ENCODE measurements at regions not wholly inside any gene's neighbourhood (a gene's known extent, or its start where the extent isn't known, plus 50 kb on each side); places are given as distances from the start of the nearest gene placed in this dataset.

GRCh38 chr1:222950892-222951291 is 136.1 kb downstream of the DISP1 start:
- CTCF ChIA-PET, result interaction anchor here (0.9 kb wide), 2 partner anchors 17 to 25 kb away, joined by 3 read pairs; no protein-coding TSS in a partner anchor
- no TSS peak for BruUV-seq (replicated peaks)
- TF ChIP-seq, protein P1, sequence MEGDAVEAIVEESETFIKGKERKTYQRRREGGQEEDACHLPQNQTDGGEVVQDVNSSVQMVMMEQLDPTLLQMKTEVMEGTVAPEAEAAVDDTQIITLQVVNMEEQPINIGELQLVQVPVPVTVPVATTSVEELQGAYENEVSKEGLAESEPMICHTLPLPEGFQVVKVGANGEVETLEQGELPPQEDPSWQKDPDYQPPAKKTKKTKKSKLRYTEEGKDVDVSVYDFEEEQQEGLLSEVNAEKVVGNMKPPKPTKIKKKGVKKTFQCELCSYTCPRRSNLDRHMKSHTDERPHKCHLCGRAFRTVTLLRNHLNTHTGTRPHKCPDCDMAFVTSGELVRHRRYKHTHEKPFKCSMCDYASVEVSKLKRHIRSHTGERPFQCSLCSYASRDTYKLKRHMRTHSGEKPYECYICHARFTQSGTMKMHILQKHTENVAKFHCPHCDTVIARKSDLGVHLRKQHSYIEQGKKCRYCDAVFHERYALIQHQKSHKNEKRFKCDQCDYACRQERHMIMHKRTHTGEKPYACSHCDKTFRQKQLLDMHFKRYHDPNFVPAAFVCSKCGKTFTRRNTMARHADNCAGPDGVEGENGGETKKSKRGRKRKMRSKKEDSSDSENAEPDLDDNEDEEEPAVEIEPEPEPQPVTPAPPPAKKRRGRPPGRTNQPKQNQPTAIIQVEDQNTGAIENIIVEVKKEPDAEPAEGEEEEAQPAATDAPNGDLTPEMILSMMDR (IDR thresholded peaks at IDR 0.05; ENCODE audit: unreplicated experiment), result no peak
- intact Hi-C loops (cut with micrococcal nuclease; ENCODE audit: unreplicated experiment), result no loop called here
- peak; percentile 6 for DNase-seq
- Mint-ChIP-seq H3K4me3 (ENCODE audit: low read depth, unreplicated experiment) (no peak overlapping the region), H3K36me3 (ENCODE audit: insufficient read depth, unreplicated experiment) (no peaks in the 10 kb centered on the region), H3K4me1 (ENCODE audit: low read depth, unreplicated experiment) (peaks cover 12% of the 10 kb centered on the region), H3K9me3 (ENCODE audit: low read depth, unreplicated experiment) (no peaks in the 10 kb centered on the region), H3K27ac (ENCODE audit: unreplicated experiment) (peak overlapping the region; percentile 43), H3K27me3 (ENCODE audit: unreplicated experiment) (no peaks in the 10 kb centered on the region)

DNA sequence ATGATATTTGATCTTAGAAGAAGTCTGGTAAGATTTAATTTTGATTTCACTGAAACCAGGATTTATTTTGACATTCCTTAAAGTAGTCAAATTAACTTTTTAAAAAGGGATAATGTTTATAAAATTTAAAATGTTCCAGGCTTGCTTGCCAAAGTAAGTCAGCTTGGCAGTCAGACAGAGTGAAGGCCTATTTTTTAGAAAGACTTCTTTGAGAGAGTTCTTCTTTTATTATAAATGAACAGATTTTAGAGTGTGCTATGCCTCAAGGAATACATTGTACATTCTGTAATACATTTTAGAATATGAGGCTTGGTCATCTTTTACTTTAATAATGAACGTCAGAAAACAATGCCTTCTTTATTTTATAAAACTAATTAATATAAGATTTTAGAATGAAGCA is 138.7 kb downstream of the DISP1 start:
- Mint-ChIP-seq H3K4me1 (ENCODE audit: low read depth, unreplicated experiment) (peaks cover 12% of the 10 kb centered on the region), H3K27ac (ENCODE audit: unreplicated experiment) (no peak overlapping the region), H3K27me3 (ENCODE audit: unreplicated experiment) (no peaks in the 10 kb centered on the region), H3K9me3 (ENCODE audit: low read depth, unreplicated experiment) (no peaks in the 10 kb centered on the region), H3K4me3 (ENCODE audit: low read depth, unreplicated experiment) (no peak overlapping the region), H3K36me3 (ENCODE audit: insufficient read depth, unreplicated experiment) (no peaks in the 10 kb centered on the region)
- no peak for DNase-seq
- no TSS peak for BruUV-seq (replicated peaks)
- intact Hi-C loops (cut with micrococcal nuclease; ENCODE audit: unreplicated experiment), result no loop called here
- TF ChIP-seq, protein P1 (IDR thresholded peaks at IDR 0.05; ENCODE audit: unreplicated experiment), result no peak
- CTCF ChIA-PET, result no interaction called here

DNA sequence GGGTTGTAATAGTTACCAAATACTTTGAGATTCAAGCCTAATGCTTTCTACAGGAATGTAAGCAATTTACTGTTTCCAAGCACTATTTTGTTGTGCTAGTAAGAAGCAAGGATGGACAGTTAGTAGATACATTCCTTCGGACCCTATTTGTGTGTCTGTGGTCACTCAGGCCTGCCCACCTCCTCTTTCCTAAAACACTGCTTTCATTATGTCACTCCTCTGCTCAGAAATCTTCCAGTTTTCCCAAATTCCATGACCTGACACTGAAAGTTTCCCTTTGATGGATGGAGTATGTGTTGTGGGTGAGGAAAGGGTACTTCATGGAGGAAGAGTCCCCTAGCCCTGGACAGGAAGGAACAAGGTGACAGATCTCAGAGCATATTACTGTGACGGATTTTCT is 141.1 kb downstream of the DISP1 start:
- no peak overlapping the region for H3K27ac Mint-ChIP-seq (ENCODE audit: unreplicated experiment)
- H3K27me3 Mint-ChIP-seq (ENCODE audit: unreplicated experiment), result no peaks in the 10 kb centered on the region
- TF ChIP-seq, protein P1 (IDR thresholded peaks at IDR 0.05; ENCODE audit: unreplicated experiment), result no peak
- H3K36me3 Mint-ChIP-seq (ENCODE audit: insufficient read depth, unreplicated experiment), result no peaks in the 10 kb centered on the region
- no peak overlapping the region for H3K4me3 Mint-ChIP-seq (ENCODE audit: low read depth, unreplicated experiment)
- intact Hi-C loops (cut with micrococcal nuclease; ENCODE audit: unreplicated experiment), result no loop called here
- CTCF ChIA-PET, result no interaction called here
- BruUV-seq (replicated peaks), result no TSS peak
- peaks cover 8% of the 10 kb centered on the region for H3K4me1 Mint-ChIP-seq (ENCODE audit: low read depth, unreplicated experiment)
- no peaks in the 10 kb centered on the region for H3K9me3 Mint-ChIP-seq (ENCODE audit: low read depth, unreplicated experiment)
- DNase-seq, result no peak

DNA sequence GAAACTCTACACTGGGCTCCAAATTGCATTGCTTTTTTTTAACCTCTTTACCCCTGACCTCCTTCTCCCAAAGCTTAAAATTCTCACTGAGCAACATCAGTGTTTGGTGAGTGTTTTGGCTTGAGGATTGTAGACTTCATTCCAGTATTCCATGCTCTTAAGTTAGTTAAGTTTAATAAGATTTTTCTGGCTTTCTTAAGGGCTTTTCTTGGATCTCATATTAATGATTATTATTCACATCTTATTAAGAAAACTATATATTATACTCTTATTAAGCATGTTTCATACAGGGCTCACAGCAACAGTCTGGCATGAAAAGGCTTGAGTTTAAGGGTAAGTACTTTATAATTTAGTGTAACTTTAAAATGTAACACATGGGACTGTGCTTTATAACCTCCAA is 141.8 kb downstream of the DISP1 start:
- CTCF ChIA-PET, result no interaction called here
- Mint-ChIP-seq H3K4me3 (ENCODE audit: low read depth, unreplicated experiment) (no peak overlapping the region), H3K36me3 (ENCODE audit: insufficient read depth, unreplicated experiment) (no peaks in the 10 kb centered on the region), H3K27me3 (ENCODE audit: unreplicated experiment) (no peaks in the 10 kb centered on the region), H3K9me3 (ENCODE audit: low read depth, unreplicated experiment) (no peaks in the 10 kb centered on the region), H3K27ac (ENCODE audit: unreplicated experiment) (no peak overlapping the region), H3K4me1 (ENCODE audit: low read depth, unreplicated experiment) (peaks cover 2% of the 10 kb centered on the region)
- intact Hi-C loops (cut with micrococcal nuclease; ENCODE audit: unreplicated experiment), result no loop called here
- TF ChIP-seq, protein P1 (IDR thresholded peaks at IDR 0.05; ENCODE audit: unreplicated experiment), result no peak
- DNase-seq, result no peak
- no TSS peak for BruUV-seq (replicated peaks)
